Epithelial cell of prostate (primary cell): ENCODE measurements at regions not wholly inside any gene's neighbourhood (a gene's known extent, or its start where the extent isn't known, plus 50 kb on each side); places are given as distances from the start of the nearest gene placed in this dataset.
"Not testable (repeated sequence)": the region's sequence is repeated elsewhere in the genome, so short reads cannot be mapped to it uniquely, and the experiment has no call there.

Experiments used
- DNase-seq: peaks from one replicate; pipeline ENCODE4 v3.0.0-alpha.2; 2011; ENCODE audit warnings: low read depth, low spot score
- H3K27ac ChIP-seq: fragments of 450-650 bp; 2 replicates; pipeline ENCODE4 v1.5.1; 2017; ENCODE audit warnings: mild to moderate bottlenecking

- no peak overlapping the region for H3K27ac ChIP-seq
- DNase-seq: no peak
These were observed 66.6 kb downstream of the LACC1 start for GRCh38 chr13:43946281-43946680.

GRCh38 chr13:43947897-43948458 is 68.3 kb downstream of the LACC1 start:
- no peak overlapping the region for H3K27ac ChIP-seq
- DNase-seq: no peak

DNA sequence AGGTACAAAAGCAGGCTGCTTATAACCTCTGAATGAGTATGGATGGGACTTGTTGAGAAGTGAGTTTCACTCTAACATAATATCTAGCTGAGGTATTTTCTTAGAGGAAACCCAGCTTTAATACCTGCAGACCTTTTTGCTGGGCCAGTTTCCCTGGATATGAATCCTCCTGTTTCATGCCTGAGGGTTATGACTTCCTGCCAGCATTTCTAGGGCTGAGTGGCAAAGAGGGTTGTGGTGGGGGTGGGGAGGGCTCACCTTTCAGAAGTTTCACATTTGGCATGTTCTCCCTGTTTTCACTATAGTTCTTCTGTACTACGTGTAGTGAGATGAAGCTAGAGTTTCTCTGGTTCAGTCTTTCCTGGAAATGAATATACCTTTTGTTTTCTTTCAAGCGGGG is 73.7 kb downstream of the LACC1 start:
- DNase-seq: no peak
- H3K27ac ChIP-seq: no peak overlapping the region

- DNase-seq, H3K27ac ChIP-seq: not testable (repeated sequence)
These were observed 77.3 kb downstream of the LACC1 start for GRCh38 chr13:43956975-43957374.

DNA sequence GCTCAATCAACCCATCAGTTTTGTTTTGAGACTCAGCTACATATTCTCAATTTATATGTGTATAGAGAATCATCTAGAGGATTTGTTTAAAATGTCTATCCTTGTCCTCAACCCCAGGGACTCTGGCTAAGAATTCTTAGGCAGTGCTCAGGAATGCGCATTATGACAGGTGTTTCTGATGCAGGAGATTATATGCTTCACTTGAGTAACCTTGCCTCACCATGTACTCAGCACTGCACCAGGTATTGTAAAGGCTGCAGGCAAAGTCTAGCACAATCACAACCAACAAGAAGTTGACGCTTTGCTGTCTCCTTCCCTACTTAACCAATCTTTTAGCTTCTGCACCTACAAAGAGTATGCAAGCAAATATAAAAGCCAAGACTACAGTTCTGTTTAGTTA is 79.6 kb downstream of the LACC1 start:
- DNase-seq: no peak
- H3K27ac ChIP-seq: no peak overlapping the region

- DNase-seq: no peak
- H3K27ac ChIP-seq: no peak overlapping the region
These were observed 82.2 kb downstream of the LACC1 start for GRCh38 chr13:43961909-43962308.

DNA sequence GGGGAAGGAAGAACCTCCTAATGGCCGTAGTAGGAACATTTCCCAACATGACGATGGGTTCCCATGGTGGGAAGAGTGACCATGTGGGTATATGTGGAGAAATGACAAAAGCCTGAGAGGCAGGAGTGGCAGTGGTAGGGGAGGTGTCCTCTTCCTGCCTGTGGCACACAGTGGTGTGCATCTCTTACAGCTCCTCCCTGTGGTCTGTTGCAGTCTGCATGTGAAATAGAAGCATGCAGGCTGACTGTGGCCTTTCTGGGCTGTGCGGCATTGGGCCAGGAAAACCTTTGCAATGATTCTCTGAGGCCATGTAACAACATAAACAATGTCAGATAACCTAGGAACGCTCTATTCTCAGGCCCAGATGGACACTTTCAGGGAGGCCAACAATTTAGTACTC is 84.0 kb downstream of the LACC1 start:
- no peak for DNase-seq
- no peak overlapping the region for H3K27ac ChIP-seq

DNA sequence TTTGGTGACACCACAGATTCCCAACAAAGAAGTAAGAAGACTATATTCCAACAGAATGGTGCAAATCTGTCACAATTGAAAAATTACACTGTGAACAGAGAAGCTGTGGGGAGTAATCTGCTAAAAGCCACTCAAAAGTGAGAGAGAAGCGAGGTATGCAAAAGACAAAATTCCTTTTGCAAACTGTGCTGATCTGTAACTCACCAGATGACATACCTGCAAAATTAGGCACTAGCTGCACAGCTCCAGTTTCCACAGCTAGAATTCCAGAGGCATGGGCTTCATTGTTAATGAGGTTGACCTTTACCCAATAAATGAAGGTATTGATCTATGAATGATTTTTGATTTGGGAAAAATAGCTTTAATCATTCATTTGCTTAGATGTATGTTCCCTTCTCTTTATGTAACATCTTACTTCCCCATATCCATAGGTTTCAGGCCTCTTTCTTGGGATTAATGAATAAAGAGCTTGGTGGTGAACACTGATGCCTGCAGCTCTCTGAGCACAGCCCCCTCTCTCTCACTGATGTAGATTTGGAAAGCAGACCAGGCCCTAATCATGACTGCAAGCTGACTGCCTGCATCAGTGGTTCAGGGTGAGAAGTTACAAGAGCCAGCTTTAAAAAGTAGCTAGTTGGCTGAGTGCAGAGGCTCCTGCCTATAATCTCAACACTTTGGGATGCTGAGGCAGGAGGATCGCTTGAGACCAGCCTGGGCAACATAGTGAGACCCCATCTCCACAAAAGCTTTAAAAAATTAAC is 85.2 kb downstream of the LACC1 start:
- DNase-seq: no peak
- H3K27ac ChIP-seq: no peak overlapping the region

GRCh38 chr13:43965459-43965845 is 85.7 kb downstream of the LACC1 start:
- no peak overlapping the region for H3K27ac ChIP-seq
- DNase-seq: no peak

DNA sequence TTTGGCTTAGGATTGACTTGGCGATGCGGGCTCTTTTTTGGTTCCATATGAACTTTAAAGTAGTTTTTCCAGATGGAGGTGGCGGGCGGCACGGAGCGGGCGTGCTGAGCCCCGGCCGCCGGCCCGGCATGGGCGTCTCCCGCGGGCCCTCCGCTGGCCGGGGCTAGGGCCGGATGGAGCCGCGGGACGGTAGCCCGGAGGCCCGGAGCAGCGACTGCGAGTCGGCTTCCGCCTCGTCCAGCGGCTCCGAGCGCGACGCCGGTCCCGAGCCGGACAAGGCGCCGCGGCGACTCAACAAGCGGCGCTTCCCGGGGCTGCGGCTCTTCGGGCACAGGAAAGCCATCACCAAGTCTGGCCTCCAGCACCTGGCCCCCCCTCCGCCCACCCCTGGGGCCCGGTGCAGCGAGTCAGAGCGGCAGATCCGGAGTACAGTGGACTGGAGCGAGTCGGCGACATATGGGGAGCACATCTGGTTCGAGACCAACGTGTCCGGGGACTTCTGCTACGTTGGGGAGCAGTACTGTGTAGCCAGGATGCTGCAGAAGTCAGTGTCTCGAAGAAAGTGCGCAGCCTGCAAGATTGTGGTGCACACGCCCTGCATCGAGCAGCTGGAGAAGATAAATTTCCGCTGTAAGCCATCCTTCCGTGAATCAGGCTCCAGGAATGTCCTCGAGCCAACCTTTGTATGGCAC is 88.7 kb downstream of the LACC1 start:
- DNase-seq, H3K27ac ChIP-seq: not testable (repeated sequence)

GRCh38 chr13:43968943-43969690 is 89.4 kb downstream of the LACC1 start:
- H3K27ac ChIP-seq, DNase-seq: not testable (repeated sequence)

- DNase-seq, H3K27ac ChIP-seq: not testable (repeated sequence)
These were observed 90.2 kb downstream of the LACC1 start for GRCh38 chr13:43969919-43970318.

GRCh38 chr13:43970520-43971242 is 91.0 kb downstream of the LACC1 start:
- not testable (repeated sequence) for DNase-seq, H3K27ac ChIP-seq

DNA sequence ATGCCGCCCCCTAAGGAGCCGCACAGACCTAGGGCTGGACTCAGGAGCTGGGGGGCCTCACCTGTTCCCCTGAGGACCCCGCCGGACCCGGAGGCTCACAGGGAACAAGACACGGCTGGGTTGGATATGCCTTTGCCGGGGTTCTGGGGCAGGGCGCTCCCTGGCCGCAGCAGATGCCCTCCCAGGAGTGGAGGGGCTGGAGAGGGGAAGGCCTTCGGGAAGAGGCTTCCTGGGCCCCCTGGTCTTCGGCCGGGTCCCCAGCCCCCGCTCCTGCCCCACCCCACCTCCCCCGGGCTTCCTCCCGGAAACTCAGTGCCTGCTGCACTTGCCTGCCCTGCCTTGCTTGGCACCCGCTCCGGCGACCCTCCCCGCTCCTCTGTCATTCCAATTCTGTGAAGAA is 91.6 kb downstream of the LACC1 start:
- not testable (repeated sequence) for DNase-seq, H3K27ac ChIP-seq

- no peak overlapping the region for H3K27ac ChIP-seq
- DNase-seq: no peak
These were observed 98.2 kb downstream of the LACC1 start for GRCh38 chr13:43977911-43978310.

GRCh38 chr13:43978688-43979087 is 99.0 kb downstream of the LACC1 start:
- DNase-seq: no peak
- no peak overlapping the region for H3K27ac ChIP-seq

DNA sequence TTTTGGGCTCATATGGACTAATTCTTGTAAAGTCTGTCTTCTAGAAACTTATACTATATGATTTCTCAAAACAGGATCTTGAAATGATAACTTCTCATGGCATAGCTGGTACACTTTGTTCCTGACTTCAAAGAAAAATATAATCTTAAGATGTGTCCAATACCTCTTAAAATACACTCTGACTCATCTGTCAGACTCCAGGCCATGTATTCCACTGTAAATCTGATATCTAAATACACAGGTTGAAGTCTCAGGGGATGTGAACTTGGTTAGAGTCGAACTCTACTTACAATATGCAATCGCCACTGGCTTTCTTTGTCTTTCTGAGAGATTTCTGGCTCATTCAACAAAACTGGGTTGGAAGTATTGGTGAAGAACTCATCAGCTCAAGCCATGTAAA is 99.8 kb downstream of the LACC1 start:
- H3K27ac ChIP-seq: no peak overlapping the region
- no peak for DNase-seq

DNA sequence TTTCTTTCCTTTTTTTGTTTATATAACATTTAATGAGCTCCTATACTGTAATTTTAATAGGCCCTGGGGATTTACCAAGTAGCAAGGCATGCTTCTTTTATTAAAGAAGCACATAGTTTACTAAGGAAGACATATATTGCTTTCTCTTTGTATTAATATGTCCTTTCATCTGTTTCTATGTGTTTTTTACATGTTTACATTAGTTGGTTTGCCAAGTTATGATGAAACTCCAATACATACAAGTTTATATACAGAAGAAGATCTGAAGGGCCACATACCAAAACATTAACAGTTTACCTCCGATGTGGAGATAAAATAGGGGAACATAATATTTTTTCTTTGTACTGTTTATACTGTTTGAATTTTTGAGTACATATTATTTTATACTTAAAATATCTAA is 100.9 kb downstream of the LACC1 start:
- DNase-seq: no peak
- no peak overlapping the region for H3K27ac ChIP-seq

- DNase-seq: no peak
- H3K27ac ChIP-seq: no peak overlapping the region
These were observed 101.4 kb downstream of the LACC1 start for GRCh38 chr13:43981091-43981490.
